Astrocyte (in vitro differentiated cells and primary cell): ENCODE measurements at regions not wholly inside any gene's neighbourhood (a gene's known extent, or its start where the extent isn't known, plus 50 kb on each side); places are given as distances from the start of the nearest gene placed in this dataset.

Source experiments
- EZH2 ChIP-seq: IDR thresholded peaks from 2 replicates; pipeline ENCODE4 v1.6.1; 2012; ENCODE audit warnings: mild to moderate bottlenecking, low read length, inconsistent platforms; ENCODE audit not compliant: insufficient read depth
- TF ChIP-seq, protein P1 (sequence below): IDR thresholded peaks from 2 replicates; pipeline ENCODE4 v1.5.1; 2011; ENCODE audit warnings: low read depth, mild to moderate bottlenecking, inconsistent platforms, low read length, moderate library complexity; ENCODE audit not compliant: insufficient read depth

DNA sequence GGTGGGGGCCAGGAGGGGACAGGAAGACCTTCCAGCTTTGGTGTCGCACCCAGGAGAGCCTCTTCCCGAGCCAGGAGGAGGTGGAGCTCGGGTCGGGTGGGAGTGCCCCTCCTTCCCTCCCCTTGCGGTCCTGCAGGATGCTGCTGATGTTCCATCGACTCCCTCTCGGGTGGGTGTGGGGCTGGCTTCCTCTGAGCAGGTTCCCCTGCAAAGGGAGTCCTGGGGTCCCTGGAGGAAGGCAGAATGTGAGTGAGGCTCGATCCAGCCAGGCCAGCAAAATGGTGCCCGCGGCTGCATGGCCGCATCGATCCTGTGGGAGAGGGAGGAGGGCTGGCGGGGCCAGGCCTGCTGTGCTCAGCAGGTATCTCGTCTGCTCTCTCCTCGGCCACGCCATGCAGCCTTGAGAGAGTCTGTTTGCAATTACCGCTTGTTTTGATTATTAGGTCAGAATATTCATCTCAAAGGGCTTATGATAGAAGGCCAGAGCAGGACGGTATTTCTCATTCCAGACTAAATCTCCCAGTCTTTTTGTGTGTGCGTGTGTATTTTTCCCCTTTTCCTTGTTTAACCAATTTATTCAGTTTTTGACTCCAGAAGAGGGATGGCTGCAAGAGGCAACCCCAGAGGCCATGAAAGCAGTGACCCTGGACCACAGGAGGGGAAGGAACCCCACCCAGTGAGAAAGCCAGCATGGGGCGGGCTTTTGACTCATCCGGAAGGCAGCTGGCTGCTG is 137.3 kb upstream of the ZMIZ1 start:
- TF ChIP-seq, protein P1, sequence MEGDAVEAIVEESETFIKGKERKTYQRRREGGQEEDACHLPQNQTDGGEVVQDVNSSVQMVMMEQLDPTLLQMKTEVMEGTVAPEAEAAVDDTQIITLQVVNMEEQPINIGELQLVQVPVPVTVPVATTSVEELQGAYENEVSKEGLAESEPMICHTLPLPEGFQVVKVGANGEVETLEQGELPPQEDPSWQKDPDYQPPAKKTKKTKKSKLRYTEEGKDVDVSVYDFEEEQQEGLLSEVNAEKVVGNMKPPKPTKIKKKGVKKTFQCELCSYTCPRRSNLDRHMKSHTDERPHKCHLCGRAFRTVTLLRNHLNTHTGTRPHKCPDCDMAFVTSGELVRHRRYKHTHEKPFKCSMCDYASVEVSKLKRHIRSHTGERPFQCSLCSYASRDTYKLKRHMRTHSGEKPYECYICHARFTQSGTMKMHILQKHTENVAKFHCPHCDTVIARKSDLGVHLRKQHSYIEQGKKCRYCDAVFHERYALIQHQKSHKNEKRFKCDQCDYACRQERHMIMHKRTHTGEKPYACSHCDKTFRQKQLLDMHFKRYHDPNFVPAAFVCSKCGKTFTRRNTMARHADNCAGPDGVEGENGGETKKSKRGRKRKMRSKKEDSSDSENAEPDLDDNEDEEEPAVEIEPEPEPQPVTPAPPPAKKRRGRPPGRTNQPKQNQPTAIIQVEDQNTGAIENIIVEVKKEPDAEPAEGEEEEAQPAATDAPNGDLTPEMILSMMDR = no peak
- TF ChIP-seq EZH2 = no peak
